Femur (tissue), 1 donor: ENCODE measurements at regions not wholly inside any gene's neighbourhood (a gene's known extent, or its start where the extent isn't known, plus 50 kb on each side); places are given as distances from the start of the nearest gene placed in this dataset.
"Not testable (repeated sequence)": the region's sequence is repeated elsewhere in the genome, so short reads cannot be mapped to it uniquely, and the experiment has no call there.

Source experiments
- DNase-seq: peaks from one replicate; pipeline ENCODE4 v3.0.0-alpha.2; 2017

- no peak for DNase-seq
These were observed 416.8 kb upstream of the ASIC2 start for GRCh38 chr17:33709881-33710280.

GRCh38 chr17:33712120-33712519, 419.0 kb upstream of the ASIC2 start:
- no peak for DNase-seq

- no peak for DNase-seq
These were observed 423.9 kb upstream of the ASIC2 start for GRCh38 chr17:33716957-33717356.

GRCh38 chr17:33723736-33724135, 430.6 kb upstream of the ASIC2 start:
- DNase-seq: not testable (repeated sequence)

- DNase-seq: no peak
These were observed 432.7 kb upstream of the ASIC2 start for GRCh38 chr17:33725675-33726271.

GRCh38 chr17:33730131-33730530, 437.0 kb upstream of the ASIC2 start:
- no peak for DNase-seq

- no peak for DNase-seq
These were observed 439.0 kb upstream of the ASIC2 start for GRCh38 chr17:33732116-33732515.

- no peak for DNase-seq
These were observed 446.6 kb upstream of the ASIC2 start for GRCh38 chr17:33739714-33740113.

GRCh38 chr17:33745047-33745760, 452.1 kb upstream of the ASIC2 start:
- no peak for DNase-seq

GRCh38 chr17:33749171-33749570, 456.1 kb upstream of the ASIC2 start:
- no peak for DNase-seq

GRCh38 chr17:33750943-33751701, 458.0 kb upstream of the ASIC2 start:
- peak; percentile 72 for DNase-seq

GRCh38 chr17:33751702-33752065, 458.6 kb upstream of the ASIC2 start:
- no peak for DNase-seq

GRCh38 chr17:33753452-33753851, 460.4 kb upstream of the ASIC2 start:
- DNase-seq: no peak

GRCh38 chr17:33756021-33756420, 462.9 kb upstream of the ASIC2 start:
- DNase-seq: no peak

- no peak for DNase-seq
These were observed 472.8 kb upstream of the ASIC2 start for GRCh38 chr17:33765871-33766270.

- DNase-seq: no peak
These were observed 473.6 kb upstream of the ASIC2 start for GRCh38 chr17:33766721-33767120.

- DNase-seq: no peak
These were observed 476.0 kb upstream of the ASIC2 start for GRCh38 chr17:33769066-33769465.

GRCh38 chr17:33776304-33776703, 478.8 kb upstream of the CCL2 start:
- DNase-seq: no peak

- DNase-seq: no peak
These were observed 478.2 kb upstream of the CCL2 start for GRCh38 chr17:33776903-33777302.

- no peak for DNase-seq
These were observed 477.4 kb upstream of the CCL2 start for GRCh38 chr17:33777674-33778073.

- DNase-seq: no peak
These were observed 476.4 kb upstream of the CCL2 start for GRCh38 chr17:33778505-33779233.

- peak; percentile 55 for DNase-seq
These were observed 475.9 kb upstream of the CCL2 start for GRCh38 chr17:33779234-33779591.

GRCh38 chr17:33785281-33785680, 469.8 kb upstream of the CCL2 start:
- no peak for DNase-seq

GRCh38 chr17:33786478-33786877, 468.6 kb upstream of the CCL2 start:
- DNase-seq: no peak
